Type B pancreatic cell (in vitro differentiated cells): ENCODE measurements at regions not wholly inside any gene's neighbourhood (a gene's known extent, or its start where the extent isn't known, plus 50 kb on each side); places are given as distances from the start of the nearest gene placed in this dataset.

Experiments
- DNase-seq: peaks from one replicate; pipeline ENCODE4 v3.0.0; 2021; ENCODE audit warnings: mixed read lengths; ENCODE audit not compliant: unreplicated experiment; ENCODE audit errors: extremely low spot score
- H3K27ac Mint-ChIP-seq: 2 replicates; pipeline ENCODE4 v1.8.0; 2021; ENCODE audit warnings: mild to moderate bottlenecking, mixed read lengths
- H3K27me3 Mint-ChIP-seq: 2 replicates; pipeline ENCODE4 v1.8.0; 2021; ENCODE audit warnings: mixed read lengths
- H3K36me3 Mint-ChIP-seq: 2 replicates; pipeline ENCODE4 v1.8.0; 2021; ENCODE audit warnings: mixed read lengths
- H3K4me1 Mint-ChIP-seq: one replicate; pipeline ENCODE4 v1.8.0; 2021; ENCODE audit warnings: mixed read lengths; ENCODE audit not compliant: unreplicated experiment
- H3K4me3 Mint-ChIP-seq: 2 replicates; pipeline ENCODE4 v1.8.0; 2021; ENCODE audit warnings: mild to moderate bottlenecking, mixed read lengths
- H3K9me3 Mint-ChIP-seq: 2 replicates; pipeline ENCODE4 v1.8.0; 2021; ENCODE audit warnings: mixed read lengths
- CTCF ChIP-seq: fragments of 200-600 bp; sonication (generic); conservative IDR thresholded peaks from 2 replicates; pipeline ENCODE4 v1.5.0; 2021; ENCODE audit warnings: antibody characterized with exemption, mild to moderate bottlenecking

- peaks cover 27% of the 10 kb centered on the region for H3K4me1 Mint-ChIP-seq
- no peak overlapping the region for H3K4me3 Mint-ChIP-seq
- peaks cover 25% of the 10 kb centered on the region for H3K27me3 Mint-ChIP-seq
- DNase-seq, result no peak
- no peak for TF ChIP-seq CTCF
- H3K36me3 Mint-ChIP-seq, result no peaks in the 10 kb centered on the region
- H3K27ac Mint-ChIP-seq, result no peak overlapping the region
- no peaks in the 10 kb centered on the region for H3K9me3 Mint-ChIP-seq
Measured at GRCh38 chr20:39632176-39632575, 670.0 kb downstream of the DHX35 start.

GRCh38 chr20:39631557-39631956, 669.4 kb downstream of the DHX35 start:
- H3K36me3 Mint-ChIP-seq, result no peaks in the 10 kb centered on the region
- TF ChIP-seq CTCF, result no peak
- no peaks in the 10 kb centered on the region for H3K9me3 Mint-ChIP-seq
- no peak for DNase-seq
- no peak overlapping the region for H3K27ac Mint-ChIP-seq
- peaks cover 25% of the 10 kb centered on the region for H3K27me3 Mint-ChIP-seq
- peaks cover 27% of the 10 kb centered on the region for H3K4me1 Mint-ChIP-seq
- H3K4me3 Mint-ChIP-seq, result no peak overlapping the region

- H3K36me3 Mint-ChIP-seq, result no peaks in the 10 kb centered on the region
- no peak for DNase-seq
- H3K4me1 Mint-ChIP-seq, result peaks cover 27% of the 10 kb centered on the region
- H3K27ac Mint-ChIP-seq, result no peak overlapping the region
- no peaks in the 10 kb centered on the region for H3K9me3 Mint-ChIP-seq
- TF ChIP-seq CTCF, result no peak
- H3K27me3 Mint-ChIP-seq, result peaks cover 25% of the 10 kb centered on the region
- H3K4me3 Mint-ChIP-seq, result peak overlapping the region; percentile 9
Measured at GRCh38 chr20:39630215-39630908, 668.2 kb downstream of the DHX35 start.

GRCh38 chr20:39627765-39628164, 665.6 kb downstream of the DHX35 start:
- TF ChIP-seq CTCF, result no peak
- peaks cover 27% of the 10 kb centered on the region for H3K4me1 Mint-ChIP-seq
- peaks cover 22% of the 10 kb centered on the region for H3K27me3 Mint-ChIP-seq
- no peaks in the 10 kb centered on the region for H3K9me3 Mint-ChIP-seq
- no peaks in the 10 kb centered on the region for H3K36me3 Mint-ChIP-seq
- DNase-seq, result no peak
- H3K4me3 Mint-ChIP-seq, result no peak overlapping the region
- H3K27ac Mint-ChIP-seq, result no peak overlapping the region

- no peak overlapping the region for H3K4me3 Mint-ChIP-seq
- no peak for TF ChIP-seq CTCF
- H3K27ac Mint-ChIP-seq, result no peak overlapping the region
- H3K27me3 Mint-ChIP-seq, result peaks cover 12% of the 10 kb centered on the region
- no peaks in the 10 kb centered on the region for H3K36me3 Mint-ChIP-seq
- H3K9me3 Mint-ChIP-seq, result no peaks in the 10 kb centered on the region
- H3K4me1 Mint-ChIP-seq, result no peaks in the 10 kb centered on the region
- DNase-seq, result no peak
Measured at GRCh38 chr20:39624316-39624715, 662.2 kb downstream of the DHX35 start.
